Activated naive CD8-positive, alpha-beta T cell treated with anti-CD3 and anti-CD28 coated beads, Interleukin-2, amount 50 U/mL, for 16 hours (primary cell): ENCODE measurements at regions not wholly inside any gene's neighbourhood (a gene's known extent, or its start where the extent isn't known, plus 50 kb on each side); places are given as distances from the start of the nearest gene placed in this dataset.
A peak's percentile ranks its signal among the peaks of the same experiment; 100 is the strongest.
"Not testable (repeated sequence)": the region's sequence is repeated elsewhere in the genome, so short reads cannot be mapped to it uniquely, and the experiment has no call there.

Experiments used
- DNase-seq: peaks from one replicate; pipeline ENCODE4 v3.0.0-alpha.2; 2020; ENCODE audit warnings: low read depth, low spot score

GRCh38 chr21:32934829-32935228 lies 90.9 kb upstream of the OLIG2 start:
- no peak for DNase-seq

- peak; percentile 17 for DNase-seq
Measured at GRCh38 chr21:32940079-32941014, 85.4 kb upstream of the OLIG2 start.

GRCh38 chr21:32941263-32941662 lies 84.5 kb upstream of the OLIG2 start:
- no peak for DNase-seq

GRCh38 chr21:32946654-32947053 lies 79.1 kb upstream of the OLIG2 start:
- DNase-seq = no peak

- DNase-seq = no peak
Measured at GRCh38 chr21:32947736-32948135, 78.0 kb upstream of the OLIG2 start.

GRCh38 chr21:32949701-32950100 lies 76.0 kb upstream of the OLIG2 start:
- no peak for DNase-seq

- no peak for DNase-seq
Measured at GRCh38 chr21:32951041-32951440, 74.7 kb upstream of the OLIG2 start.

GRCh38 chr21:32954353-32954752 lies 71.4 kb upstream of the OLIG2 start:
- no peak for DNase-seq

GRCh38 chr21:32955311-32956060 lies 70.2 kb upstream of the OLIG2 start:
- DNase-seq = no peak

GRCh38 chr21:32956061-32956656 lies 69.6 kb upstream of the OLIG2 start:
- DNase-seq = no peak

- DNase-seq = no peak
Measured at GRCh38 chr21:32957545-32957944, 68.2 kb upstream of the OLIG2 start.

- DNase-seq = no peak
Measured at GRCh38 chr21:32958288-32959002, 67.3 kb upstream of the OLIG2 start.

- DNase-seq = no peak
Measured at GRCh38 chr21:32962268-32962667, 63.5 kb upstream of the OLIG2 start.

GRCh38 chr21:32965129-32965680 lies 60.5 kb upstream of the OLIG2 start:
- no peak for DNase-seq

- DNase-seq = no peak
Measured at GRCh38 chr21:32966120-32966519, 59.6 kb upstream of the OLIG2 start.

- not testable (repeated sequence) for DNase-seq
Measured at GRCh38 chr21:32968103-32968502, 57.6 kb upstream of the OLIG2 start.

- no peak for DNase-seq
Measured at GRCh38 chr21:32974653-32975052, 51.1 kb upstream of the OLIG2 start.

- DNase-seq = no peak
Measured at GRCh38 chr21:32975811-32976431, 49.8 kb upstream of the OLIG2 start.
